GM12864 (cell line): ENCODE measurements at regions not wholly inside any gene's neighbourhood (a gene's known extent, or its start where the extent isn't known, plus 50 kb on each side); places are given as distances from the start of the nearest gene placed in this dataset.

Experiments used
- DNase-seq: peaks from one replicate; pipeline ENCODE4 v3.0.0-alpha.2; 2011; ENCODE audit warnings: low read depth
- H3K4me3 ChIP-seq: 2 replicates; pipeline ENCODE4 v1.5.1; 2011; ENCODE audit warnings: mild to moderate bottlenecking, low read depth, low read length, control low read depth
- CTCF ChIP-seq: IDR thresholded peaks from 2 replicates; pipeline ENCODE4 v1.5.1; 2011; ENCODE audit warnings: low read depth, mild to moderate bottlenecking, moderate library complexity, low read length, control low read depth, inconsistent platforms; ENCODE audit errors: missing control alignments

DNA sequence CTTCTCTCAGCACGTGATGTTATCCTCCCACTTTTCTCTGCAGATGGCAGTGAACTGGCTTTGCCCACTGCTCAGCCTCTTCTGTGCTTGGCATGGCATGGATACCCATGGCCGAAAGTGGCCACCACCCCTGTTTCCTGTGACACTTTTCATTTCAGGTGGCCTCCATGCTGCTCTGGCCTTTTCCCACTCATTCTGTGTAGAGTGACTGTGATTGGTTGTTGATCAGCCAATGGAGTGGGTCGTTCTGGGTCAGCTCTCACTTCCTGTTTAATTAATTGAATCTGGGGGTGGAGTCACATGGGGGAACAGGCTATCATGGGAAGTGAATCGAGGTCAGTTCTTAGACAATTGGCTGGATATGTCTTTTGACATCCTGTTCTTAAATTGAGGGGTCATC is 350.1 kb upstream of the EEF2KMT start:
- no peak for TF ChIP-seq CTCF
- DNase-seq: no peak
- H3K4me3 ChIP-seq: no peak overlapping the region

DNA sequence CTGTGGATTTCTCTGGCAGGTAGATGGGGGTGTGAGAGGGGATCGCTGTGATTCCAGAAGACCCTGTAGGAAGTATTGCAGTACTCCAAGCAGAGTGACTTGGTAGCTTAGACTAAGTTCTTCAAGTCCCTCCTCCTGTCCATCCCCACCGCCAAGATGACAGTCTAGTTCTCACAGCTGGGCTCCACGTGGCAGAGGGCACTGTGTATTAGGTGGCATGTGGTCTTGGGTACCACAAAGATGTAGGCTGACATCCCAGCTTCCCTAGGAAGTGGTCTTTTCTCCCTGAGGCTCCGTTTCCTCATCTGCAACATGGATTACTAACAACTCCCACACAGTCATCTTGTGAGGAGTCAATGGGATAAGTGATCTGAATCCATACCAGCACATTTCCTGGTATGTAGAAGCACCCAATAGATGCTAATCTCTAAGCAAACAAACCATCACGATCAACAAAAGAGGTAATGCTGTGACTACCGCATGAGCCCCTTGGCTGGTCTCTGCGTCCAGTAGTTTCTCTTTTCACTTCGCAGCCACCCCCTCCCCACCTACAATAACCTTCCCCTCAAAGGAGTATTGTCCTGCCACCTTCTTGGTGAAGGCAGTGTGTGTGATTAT is 349.1 kb upstream of the EEF2KMT start:
- DNase-seq: no peak
- H3K4me3 ChIP-seq: no peak overlapping the region
- no peak for TF ChIP-seq CTCF

DNA sequence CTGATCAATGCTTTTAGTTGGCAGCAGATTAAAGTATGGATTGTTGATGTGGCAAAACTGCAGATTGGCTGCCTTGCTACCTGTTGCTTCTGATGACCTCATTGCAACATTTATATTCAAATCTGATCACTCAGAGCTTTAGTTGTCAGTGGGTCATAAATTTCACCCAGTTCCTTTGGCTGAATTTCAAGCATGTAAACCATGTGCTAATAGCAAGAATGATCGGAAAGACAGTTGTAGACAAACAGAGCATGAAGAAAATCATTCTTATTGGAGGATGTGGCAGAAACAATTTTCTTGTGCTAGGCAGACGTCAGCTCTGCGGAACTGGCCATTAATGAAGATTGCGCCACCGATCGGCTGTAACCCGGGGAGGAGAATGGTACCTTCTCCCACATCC is 346.6 kb upstream of the EEF2KMT start:
- no peak overlapping the region for H3K4me3 ChIP-seq
- no peak for TF ChIP-seq CTCF
- no peak for DNase-seq

DNA sequence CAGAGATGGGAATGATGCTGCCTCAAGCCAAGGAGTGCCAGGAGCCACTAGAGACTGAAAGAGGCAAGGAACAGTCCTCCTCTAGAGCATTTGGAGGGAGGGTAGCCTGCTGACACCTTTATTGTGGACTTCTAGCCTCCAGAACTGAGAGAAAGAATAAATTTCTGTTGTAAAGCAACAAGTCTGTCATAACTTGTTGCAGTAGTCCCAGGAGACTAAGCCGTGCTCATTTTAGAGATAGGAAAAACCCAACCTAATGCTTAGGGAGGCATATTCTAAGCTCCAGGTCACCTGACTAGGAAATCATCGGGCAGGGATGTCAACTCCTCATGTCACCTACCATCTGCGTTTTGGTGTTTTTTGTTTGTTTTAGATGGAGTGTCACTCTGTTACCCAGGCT is 345.4 kb upstream of the EEF2KMT start:
- no peak for DNase-seq
- no peak overlapping the region for H3K4me3 ChIP-seq
- TF ChIP-seq CTCF: no peak

- TF ChIP-seq CTCF: no peak
- DNase-seq: no peak
- H3K4me3 ChIP-seq: no peak overlapping the region
Measured at GRCh38 chr16:5442054-5442453, 344.5 kb upstream of the EEF2KMT start.

GRCh38 chr16:5438591-5438990 is 341.0 kb upstream of the EEF2KMT start:
- no peak overlapping the region for H3K4me3 ChIP-seq
- TF ChIP-seq CTCF: no peak
- DNase-seq: no peak

- no peak overlapping the region for H3K4me3 ChIP-seq
- TF ChIP-seq CTCF: no peak
- DNase-seq: no peak
Measured at GRCh38 chr16:5433587-5433986, 336.0 kb upstream of the EEF2KMT start.
